ENCODE measurements at regions not wholly inside any gene's neighbourhood (a gene's known extent, or its start where the extent isn't known, plus 50 kb on each side); places are given as distances from the start of the nearest gene placed in this dataset.

GRCh38 chr21:27487676-27488075, 520.8 kb upstream of the ADAMTS5 start:
- no peak overlapping the region for H3K27ac ChIP-seq (ENCODE audit: extremely low read depth, low read depth, low read length)
- intact Hi-C loops (cut with micrococcal nuclease) (no loop called here), in situ Hi-C loops (cut with MboI) (no loop called here)
- no peak overlapping the region for H3K9ac ChIP-seq (ENCODE audit: insufficient read depth in 1 of 2, low read depth in 2 of 2, low read length in 2 of 2)
- DNase-seq (ENCODE audit: extremely low read depth in 1 of 4, low spot score in 3 of 4) = no peak
- CTCF ChIA-PET (ENCODE audit: low intra/inter-chr PET ratio) = no interaction called here
- no peak for ATAC-seq
- no peak overlapping the region for H3K4me2 ChIP-seq (ENCODE audit: insufficient read depth, low read length)
- POLR2A ChIA-PET = no interaction called here
- H3K9me1 ChIP-seq (ENCODE audit: control insufficient read depth, insufficient read depth, low read length) = no peaks in the 10 kb centered on the region
- H3K9me3 ChIP-seq (replicated peaks; ENCODE audit: control insufficient read depth, insufficient read depth, low read depth, low read length) = peaks cover 3% of the 10 kb centered on the region
- TF ChIP-seq WHSC1 (IDR thresholded peaks at IDR 0.05; ENCODE audit: low read length) (no peak), SNIP1 (IDR thresholded peaks at IDR 0.05; ENCODE audit: low read depth) (no peak), ZNF644 (tag; IDR thresholded peaks at IDR 0.05; ENCODE audit: low read depth) (no peak), ZNF449 (CRISPR knock-in tag; IDR thresholded peaks at IDR 0.05) (no peak), ZNF639 (CRISPR knock-in tag; conservative IDR thresholded peaks at IDR 0.05 in 1 of 2, IDR thresholded peaks at IDR 0.05 in 1 of 2) (no peak), ASH1L (IDR thresholded peaks at IDR 0.05; ENCODE audit: borderline replicate concordance, low read depth, partially characterized antibody) (no peak), HDAC6 (IDR thresholded peaks at IDR 0.05; ENCODE audit: low read depth, low read length) (no peak), NUFIP1 (IDR thresholded peaks at IDR 0.05; ENCODE audit: partially characterized antibody) (no peak), KDM5B (IDR thresholded peaks at IDR 0.05; ENCODE audit: insufficient replicate concordance, low read depth, low read length) (no peak)
- TF ChIP-seq, protein P1, sequence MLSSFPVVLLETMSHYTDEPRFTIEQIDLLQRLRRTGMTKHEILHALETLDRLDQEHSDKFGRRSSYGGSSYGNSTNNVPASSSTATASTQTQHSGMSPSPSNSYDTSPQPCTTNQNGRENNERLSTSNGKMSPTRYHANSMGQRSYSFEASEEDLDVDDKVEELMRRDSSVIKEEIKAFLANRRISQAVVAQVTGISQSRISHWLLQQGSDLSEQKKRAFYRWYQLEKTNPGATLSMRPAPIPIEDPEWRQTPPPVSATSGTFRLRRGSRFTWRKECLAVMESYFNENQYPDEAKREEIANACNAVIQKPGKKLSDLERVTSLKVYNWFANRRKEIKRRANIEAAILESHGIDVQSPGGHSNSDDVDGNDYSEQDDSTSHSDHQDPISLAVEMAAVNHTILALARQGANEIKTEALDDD (IDR thresholded peaks at IDR 0.05) = no peak
- TF ChIP-seq, protein P2, sequence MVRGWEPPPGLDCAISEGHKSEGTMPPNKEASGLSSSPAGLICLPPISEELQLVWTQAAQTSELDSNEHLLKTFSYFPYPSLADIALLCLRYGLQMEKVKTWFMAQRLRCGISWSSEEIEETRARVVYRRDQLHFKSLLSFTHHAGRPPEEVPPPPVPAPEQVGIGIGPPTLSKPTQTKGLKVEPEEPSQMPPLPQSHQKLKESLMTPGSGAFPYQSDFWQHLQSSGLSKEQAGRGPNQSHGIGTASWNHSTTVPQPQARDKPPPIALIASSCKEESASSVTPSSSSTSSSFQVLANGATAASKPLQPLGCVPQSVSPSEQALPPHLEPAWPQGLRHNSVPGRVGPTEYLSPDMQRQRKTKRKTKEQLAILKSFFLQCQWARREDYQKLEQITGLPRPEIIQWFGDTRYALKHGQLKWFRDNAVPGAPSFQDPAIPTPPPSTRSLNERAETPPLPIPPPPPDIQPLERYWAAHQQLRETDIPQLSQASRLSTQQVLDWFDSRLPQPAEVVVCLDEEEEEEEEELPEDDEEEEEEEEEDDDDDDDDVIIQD (CRISPR knock-in tag; IDR thresholded peaks at IDR 0.05) = no peak
- no peaks in the 10 kb centered on the region for H3K27me3 ChIP-seq (ENCODE audit: control insufficient read depth in 2 of 2, insufficient read depth in 2 of 2, low read length in 2 of 2)
- no peak overlapping the region for H2AFZ ChIP-seq (ENCODE audit: low read depth, low read length)
- no TSS peak for BruUV-seq (replicated peaks)
- no peak overlapping the region for H3K4me3 ChIP-seq
- no peaks in the 10 kb centered on the region for H4K20me1 ChIP-seq (replicated peaks; ENCODE audit: control insufficient read depth, insufficient read depth, low read length)
- 0% methylated on average over 3 of the region's 3 CpGs for WGBS (ENCODE audit: insufficient coverage, low coverage, missing lambda C conversion rate)
- H3K4me1 ChIP-seq (replicated peaks in 1 of 2; ENCODE audit: control insufficient read depth in 2 of 2, insufficient read depth in 2 of 2, low read length in 2 of 2) = no peaks in the 10 kb centered on the region
- no peak for FAIRE-seq
- H3K79me2 ChIP-seq (ENCODE audit: control insufficient read depth, insufficient read depth, low read length) = no peaks in the 10 kb centered on the region
- no peaks in the 10 kb centered on the region for H3K36me3 ChIP-seq (ENCODE audit: control insufficient read depth, insufficient read depth, low read length)
